IPS-18c (cell line): ENCODE measurements at regions not wholly inside any gene's neighbourhood (a gene's known extent, or its start where the extent isn't known, plus 50 kb on each side); places are given as distances from the start of the nearest gene placed in this dataset.

ENCODE experiments used
- H3K4me3 ChIP-seq: 2 replicates; pipeline ENCODE4 v1.7.0; 2013; ENCODE audit warnings: low read depth, mild to moderate bottlenecking, low read length, moderate library complexity; ENCODE audit not compliant: insufficient read depth
- H3K9me3 ChIP-seq: one replicate; pipeline ENCODE4 v1.6.1; 2013; ENCODE audit warnings: mild to moderate bottlenecking, low read length, moderate library complexity; ENCODE audit not compliant: control insufficient read depth, insufficient read depth

GRCh38 chr15:39451121-39451688 is 129.7 kb upstream of the THBS1 start:
- Histone ChIP-seq H3K4me3 (no peak overlapping the region), H3K9me3 (no peaks in the 10 kb centered on the region)

DNA sequence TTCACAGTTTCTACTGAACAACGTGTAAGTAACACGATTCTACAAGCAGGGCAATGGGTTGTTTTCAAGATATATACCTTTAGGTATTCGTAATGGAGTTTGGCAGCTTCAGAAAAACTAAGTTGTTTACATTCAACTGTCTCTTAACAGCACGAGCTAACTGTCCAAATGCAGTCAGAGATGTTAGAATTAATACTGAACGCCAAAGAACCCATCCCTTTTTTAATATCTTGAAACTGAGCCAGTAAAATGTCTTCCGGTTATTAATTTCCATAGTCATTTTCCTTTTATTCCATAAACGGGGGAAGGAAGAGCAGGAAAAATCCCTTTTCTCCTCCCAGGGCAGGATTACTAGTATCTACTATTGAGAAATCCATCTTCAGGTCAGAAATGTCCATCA is 129.0 kb upstream of the THBS1 start:
- H3K4me3 ChIP-seq: no peak overlapping the region
- no peaks in the 10 kb centered on the region for H3K9me3 ChIP-seq

DNA sequence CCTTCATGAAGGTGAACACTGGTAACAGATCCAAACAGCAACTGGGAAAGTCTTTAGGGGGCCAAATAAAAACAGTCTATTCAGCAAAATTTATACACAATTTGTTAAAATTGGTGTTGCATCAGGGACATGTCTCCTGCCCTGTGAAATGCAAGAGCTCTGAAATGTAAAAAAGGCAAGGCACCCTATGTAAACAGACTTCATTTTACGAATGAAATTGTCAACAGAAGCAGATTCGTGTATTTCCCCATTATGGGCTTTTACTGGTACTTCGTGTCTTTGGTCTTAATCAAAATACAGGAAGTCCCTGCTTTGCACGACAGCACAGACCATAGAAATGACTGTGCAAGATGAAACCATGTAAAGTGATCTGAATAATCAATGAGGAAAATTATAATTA is 127.3 kb upstream of the THBS1 start:
- Histone ChIP-seq H3K9me3 (no peaks in the 10 kb centered on the region), H3K4me3 (no peak overlapping the region)

DNA sequence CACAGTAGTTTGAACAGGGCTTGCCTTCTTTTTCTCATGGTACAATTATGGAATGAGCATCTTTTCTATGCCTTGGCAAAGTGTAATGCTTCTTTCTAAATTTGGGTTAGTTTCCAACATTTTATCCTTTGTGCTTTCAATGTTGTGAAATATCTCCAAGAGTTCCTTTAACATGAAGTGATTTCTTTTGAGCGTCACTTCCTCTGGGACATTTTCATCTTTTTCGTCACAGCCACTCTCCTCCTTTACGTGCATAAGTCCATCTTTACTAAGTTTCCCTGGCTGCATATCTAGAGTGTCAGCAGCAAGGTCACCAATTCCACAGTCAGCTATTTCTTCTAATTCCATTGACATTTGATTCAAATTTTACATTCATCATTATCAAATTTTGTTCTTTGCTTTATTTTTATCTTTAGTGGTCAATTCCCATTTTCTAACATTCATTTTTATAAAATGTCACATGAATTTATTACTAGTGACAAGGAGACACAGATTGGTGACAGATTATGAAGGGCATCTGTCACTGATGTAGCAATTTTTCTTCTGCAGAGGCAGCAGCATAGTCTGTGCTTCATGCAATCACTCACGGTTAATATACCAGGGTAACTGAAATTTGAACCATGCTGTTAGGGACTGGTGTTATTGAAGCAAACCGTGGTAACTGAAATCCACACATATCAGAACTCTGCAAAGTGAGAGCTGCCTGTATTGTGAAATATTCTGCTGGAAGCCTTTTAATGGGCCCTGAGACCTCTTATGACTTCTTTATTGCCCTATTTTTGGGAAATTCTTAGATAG is 126.5 kb upstream of the THBS1 start:
- H3K9me3 ChIP-seq: no peaks in the 10 kb centered on the region
- no peak overlapping the region for H3K4me3 ChIP-seq

- Histone ChIP-seq H3K4me3 (no peak overlapping the region), H3K9me3 (no peaks in the 10 kb centered on the region)
These were observed 125.3 kb upstream of the THBS1 start for GRCh38 chr15:39455471-39455991.

- H3K4me3 ChIP-seq: no peak overlapping the region
These were observed 124.7 kb upstream of the THBS1 start for GRCh38 chr15:39456159-39456558.

DNA sequence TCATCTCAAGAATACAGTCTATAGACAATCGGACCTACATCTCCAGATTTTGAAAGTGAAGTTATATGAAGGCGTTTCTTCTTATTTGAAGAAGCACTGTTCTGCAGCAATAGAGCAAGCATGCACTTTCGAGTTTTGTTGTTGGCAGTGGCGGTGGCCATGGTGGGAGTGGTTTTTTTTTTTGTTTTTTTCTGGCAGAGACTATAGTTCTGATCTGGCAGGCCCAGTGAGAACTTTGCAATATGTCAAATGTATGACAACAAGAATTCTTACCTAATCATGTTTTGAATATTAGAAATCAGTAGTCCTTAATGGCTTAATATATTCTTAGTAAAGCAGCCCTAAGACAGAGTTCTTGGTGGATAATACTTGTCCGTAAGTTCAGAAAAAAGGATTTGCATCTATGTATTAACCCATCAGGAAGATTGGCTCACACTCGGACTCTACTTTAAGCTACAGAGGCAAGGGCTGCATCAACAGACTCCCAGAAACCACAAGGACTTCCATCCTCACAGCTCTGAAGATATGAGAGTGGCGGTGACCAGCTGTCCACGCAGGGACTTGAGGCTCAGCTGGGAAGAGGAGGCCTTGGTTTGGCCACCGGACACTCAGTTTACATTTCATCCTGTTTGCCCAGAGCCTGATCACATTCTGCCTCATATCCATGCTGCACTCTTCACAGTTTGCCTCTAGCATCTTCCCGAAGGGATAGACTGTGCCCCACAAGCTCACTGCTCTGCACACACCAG is 124.1 kb upstream of the THBS1 start:
- Histone ChIP-seq H3K4me3 (no peak overlapping the region), H3K9me3 (no peaks in the 10 kb centered on the region)

More at GRCh38 chr15:39456159-39456558, 124.7 kb upstream of the THBS1 start:
- no peaks in the 10 kb centered on the region for H3K9me3 ChIP-seq

- Histone ChIP-seq H3K4me3 (no peak overlapping the region), H3K9me3 (no peaks in the 10 kb centered on the region)
These were observed 122.7 kb upstream of the THBS1 start for GRCh38 chr15:39458131-39458530.

- Histone ChIP-seq H3K4me3 (no peak overlapping the region), H3K9me3 (no peaks in the 10 kb centered on the region)
These were observed 121.3 kb upstream of the THBS1 start for GRCh38 chr15:39459548-39459947.

GRCh38 chr15:39460748-39461147 is 120.1 kb upstream of the THBS1 start:
- H3K9me3 ChIP-seq: no peaks in the 10 kb centered on the region
- no peak overlapping the region for H3K4me3 ChIP-seq

DNA sequence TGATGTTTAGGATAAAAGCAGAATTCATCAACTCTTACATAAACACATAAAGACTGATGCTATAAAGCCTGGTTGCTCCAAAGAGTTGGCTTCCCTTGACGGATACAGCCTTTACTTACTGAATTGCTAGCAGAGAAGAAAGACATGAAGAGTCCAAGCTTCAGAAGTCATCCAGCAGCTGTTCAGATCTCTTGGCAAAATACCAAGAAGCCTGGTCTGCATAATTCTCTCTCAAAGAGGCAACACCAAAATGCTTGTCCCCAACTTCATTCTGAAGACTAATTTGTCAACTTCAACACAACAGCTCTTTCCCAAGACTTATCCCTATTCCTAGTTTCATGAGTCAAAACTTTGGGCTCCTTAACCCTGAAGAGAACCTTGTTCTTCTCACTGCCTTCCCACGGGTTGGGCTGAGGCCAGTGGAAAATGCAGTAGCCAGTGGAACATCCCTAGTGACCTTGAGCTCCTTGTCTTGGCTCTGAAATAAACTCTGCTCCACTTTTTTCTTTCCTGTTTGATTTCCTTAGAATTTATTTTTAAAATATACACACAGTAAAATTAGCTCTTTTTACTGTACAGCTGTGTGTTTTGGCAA is 119.2 kb upstream of the THBS1 start:
- no peak overlapping the region for H3K4me3 ChIP-seq

DNA sequence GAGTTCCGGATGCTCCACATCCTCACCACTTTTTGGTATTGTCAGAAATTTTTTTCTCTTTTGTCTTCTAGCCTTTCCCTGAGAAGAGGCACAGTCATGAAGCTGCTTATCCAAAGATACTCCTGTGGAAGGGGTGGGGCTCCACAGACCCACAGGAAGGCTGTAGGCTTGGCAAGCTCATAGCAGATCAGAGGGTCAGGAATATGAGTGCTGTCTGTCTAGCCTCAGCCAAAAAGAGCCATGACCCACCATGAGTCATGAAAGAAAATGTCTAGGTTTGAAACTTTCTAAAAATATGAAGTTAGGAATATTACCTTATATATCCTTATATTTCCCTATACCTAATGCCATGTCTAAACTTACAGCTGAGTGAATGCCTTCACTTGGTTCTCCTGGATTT is 118.2 kb upstream of the THBS1 start:
- no peaks in the 10 kb centered on the region for H3K9me3 ChIP-seq
- no peak overlapping the region for H3K4me3 ChIP-seq

More for the DNA sequence above, 119.2 kb upstream of the THBS1 start:
- no peaks in the 10 kb centered on the region for H3K9me3 ChIP-seq

DNA sequence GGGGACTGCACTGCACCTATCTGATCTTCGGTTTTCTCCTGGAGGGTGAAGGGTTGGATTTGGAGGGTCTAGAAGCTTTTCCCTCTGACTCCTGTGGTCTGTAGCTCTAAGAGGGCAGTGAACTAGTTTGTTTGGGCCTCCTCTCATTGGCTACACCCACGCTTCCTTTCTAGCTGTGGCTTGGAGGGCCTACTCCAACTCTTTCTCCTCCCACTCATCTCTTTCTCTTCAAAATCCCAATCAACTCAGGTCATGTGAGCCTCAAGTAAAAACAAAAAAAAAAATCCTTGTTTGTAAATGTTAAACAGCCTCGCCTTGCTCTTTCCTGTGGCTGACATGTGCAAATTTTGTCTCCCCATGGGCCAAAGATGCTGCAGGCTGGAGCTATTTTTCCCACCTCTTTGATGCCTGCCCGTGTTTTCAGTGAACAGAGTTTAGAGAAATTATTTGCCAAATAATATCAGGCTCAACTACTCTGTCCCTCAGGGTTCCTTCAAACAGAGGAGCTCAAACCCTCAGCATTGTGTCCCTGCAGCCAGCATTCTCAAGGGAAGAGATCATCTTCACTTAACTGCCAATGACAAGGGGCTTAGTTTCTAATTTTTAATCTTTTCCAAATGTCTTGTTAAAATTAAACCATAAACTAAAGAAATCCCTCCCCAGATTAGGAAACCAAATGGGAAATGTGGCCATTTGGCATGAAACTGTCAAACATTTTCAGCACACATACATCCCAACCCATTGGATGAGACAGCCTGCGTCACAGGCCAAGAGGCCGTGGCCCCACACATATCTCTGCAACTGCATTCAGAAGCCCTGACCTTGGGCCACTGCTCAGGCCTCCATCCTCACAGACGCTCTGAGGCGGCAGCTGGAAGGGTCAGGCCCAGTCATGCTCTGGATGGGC is 114.8 kb upstream of the THBS1 start:
- Histone ChIP-seq H3K9me3 (no peaks in the 10 kb centered on the region), H3K4me3 (no peak overlapping the region)

- H3K4me3 ChIP-seq: no peak overlapping the region
- H3K9me3 ChIP-seq: no peaks in the 10 kb centered on the region
These were observed 114.2 kb upstream of the THBS1 start for GRCh38 chr15:39466750-39467105.

DNA sequence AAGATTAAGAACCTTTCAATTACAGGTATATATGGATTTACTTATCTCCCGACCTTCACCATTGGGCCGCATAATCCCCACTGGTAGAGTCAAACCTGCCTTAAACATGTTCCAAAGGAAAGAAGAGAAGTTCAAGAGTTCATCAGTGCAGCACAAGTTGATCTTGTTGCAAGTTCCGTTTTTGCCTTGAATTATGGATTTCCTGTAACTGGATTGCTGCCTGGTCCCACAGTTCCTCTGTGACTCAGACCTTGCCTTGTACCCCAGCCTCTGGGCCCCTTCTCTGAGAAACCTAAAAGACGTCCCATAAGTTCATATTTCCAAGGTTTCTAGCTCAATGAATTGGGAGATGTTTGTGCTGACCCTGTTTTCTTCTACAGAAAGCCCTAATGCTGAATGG is 112.5 kb upstream of the THBS1 start:
- Histone ChIP-seq H3K9me3 (no peaks in the 10 kb centered on the region), H3K4me3 (no peak overlapping the region)

- H3K4me3 ChIP-seq: no peak overlapping the region
- H3K9me3 ChIP-seq: no peaks in the 10 kb centered on the region
These were observed 112.1 kb upstream of the THBS1 start for GRCh38 chr15:39468828-39469227.
